H9 (cell line): ENCODE measurements at regions not wholly inside any gene's neighbourhood (a gene's known extent, or its start where the extent isn't known, plus 50 kb on each side); places are given as distances from the start of the nearest gene placed in this dataset.

ENCODE experiments used
- DNase-seq: peaks from one replicate; pipeline ENCODE4 v3.0.0-alpha.2; 2017
- H2AFZ ChIP-seq: one replicate; pipeline ENCODE4 v1.6.1; 2013; ENCODE audit warnings: mild to moderate bottlenecking, low read length, control low read depth, moderate library complexity
- H2AK5ac ChIP-seq: 2 replicates; pipeline ENCODE4 v1.6.1; 2013; ENCODE audit warnings: low read length, control low read depth, mixed read lengths; ENCODE audit not compliant: insufficient read length
- H2BK120ac ChIP-seq: one replicate; pipeline ENCODE4 v1.6.1; 2013; ENCODE audit warnings: low read depth, mild to moderate bottlenecking, low read length, control low read depth, inconsistent platforms; ENCODE audit not compliant: poor library complexity, severe bottlenecking
- H2BK12ac ChIP-seq: 2 replicates; pipeline ENCODE4 v1.6.1; 2013; ENCODE audit warnings: low read length, control low read depth, mixed read lengths, low read depth; ENCODE audit not compliant: insufficient read length
- H2BK15ac ChIP-seq: 2 replicates; pipeline ENCODE4 v1.6.1; 2013; ENCODE audit warnings: low read depth, low read length, control low read depth
- H2BK20ac ChIP-seq: one replicate; pipeline ENCODE4 v1.6.1; 2013; ENCODE audit warnings: low read depth, mild to moderate bottlenecking, low read length, control low read depth, inconsistent platforms; ENCODE audit not compliant: poor library complexity, severe bottlenecking
- H2BK5ac ChIP-seq: 2 replicates; pipeline ENCODE4 v1.6.1; 2013; ENCODE audit warnings: low read length, control low read depth, mixed read lengths; ENCODE audit not compliant: insufficient read length
- H3K14ac ChIP-seq: 2 replicates; pipeline ENCODE4 v1.6.1; 2013; ENCODE audit warnings: low read length, control low read depth; ENCODE audit not compliant: insufficient read depth
- H3K18ac ChIP-seq: 2 replicates; pipeline ENCODE4 v1.6.1; 2013; ENCODE audit warnings: low read depth, mild to moderate bottlenecking, mixed read lengths, low read length, control low read depth; ENCODE audit not compliant: insufficient read length
- H3K23ac ChIP-seq: 2 replicates; pipeline ENCODE4 v1.6.1; 2013; ENCODE audit warnings: low read length, control low read depth, mixed read lengths, low read depth; ENCODE audit not compliant: insufficient read length
- H3K23me2 ChIP-seq: 2 replicates; pipeline ENCODE4 v1.6.1; 2013; ENCODE audit warnings: low read depth, mild to moderate bottlenecking, mixed read lengths, low read length, control low read depth; ENCODE audit not compliant: insufficient read length, poor library complexity, severe bottlenecking
- H3K27ac ChIP-seq: 2 replicates; pipeline ENCODE4 v1.5.1; 2013; ENCODE audit warnings: low read length, control low read depth, mixed read lengths, low read depth; ENCODE audit not compliant: insufficient read length
- H3K27me3 ChIP-seq: 2 replicates; pipeline ENCODE4 v1.6.1; 2013; ENCODE audit warnings: low read length, control low read depth, inconsistent platforms; ENCODE audit not compliant: insufficient read depth
- H3K4ac ChIP-seq: 2 replicates; pipeline ENCODE4 v1.6.1; 2013; ENCODE audit warnings: low read depth, mild to moderate bottlenecking, control low read depth, inconsistent platforms, low read length, moderate library complexity
- H3K4me1 ChIP-seq: 2 replicates; pipeline ENCODE4 v1.6.1; 2013; ENCODE audit warnings: low read length, control low read depth, inconsistent platforms; ENCODE audit not compliant: insufficient read depth
- H3K4me2 ChIP-seq: 2 replicates; pipeline ENCODE4 v1.6.1; 2013; ENCODE audit warnings: low read length, control low read depth, mixed read lengths; ENCODE audit not compliant: insufficient read length, insufficient read depth
- H3K56ac ChIP-seq: 2 replicates; pipeline ENCODE4 v1.6.1; 2013; ENCODE audit warnings: low read depth, mild to moderate bottlenecking, mixed read lengths, low read length, control low read depth; ENCODE audit not compliant: insufficient read length
- H3K79me1 ChIP-seq: 2 replicates; pipeline ENCODE4 v1.6.1; 2013; ENCODE audit warnings: low read depth, mild to moderate bottlenecking, moderate library complexity, low read length, control low read depth, inconsistent platforms; ENCODE audit not compliant: insufficient read depth, poor library complexity, severe bottlenecking
- H3K79me2 ChIP-seq: 2 replicates; pipeline ENCODE4 v1.6.1; 2013; ENCODE audit warnings: low read length, control low read depth, inconsistent platforms; ENCODE audit not compliant: insufficient read depth
- H3K9ac ChIP-seq: 2 replicates; pipeline ENCODE4 v1.6.1; 2013; ENCODE audit warnings: low read length, control low read depth, mixed read lengths; ENCODE audit not compliant: insufficient read length; ENCODE audit errors: extremely low read depth
- H3K9me3 ChIP-seq: one replicate; pipeline ENCODE4 v1.6.1; 2013; ENCODE audit warnings: low read depth, low read length, inconsistent platforms; ENCODE audit not compliant: control insufficient read depth
- H3T11ph ChIP-seq: one replicate; pipeline ENCODE4 v1.6.1; 2013; ENCODE audit warnings: mild to moderate bottlenecking, low read length, control low read depth, inconsistent platforms
- H4K20me1 ChIP-seq: one replicate; pipeline ENCODE4 v1.6.1; 2013; ENCODE audit not compliant: control insufficient read depth, insufficient read length, insufficient read depth
- H4K5ac ChIP-seq: 2 replicates; pipeline ENCODE4 v1.6.1; 2013; ENCODE audit warnings: low read depth, mild to moderate bottlenecking, mixed read lengths, low read length, control low read depth; ENCODE audit not compliant: insufficient read length
- H4K8ac ChIP-seq: replicated peaks from 2 replicates; pipeline ENCODE4 v1.6.1; 2013; ENCODE audit warnings: low read length, control low read depth, mixed read lengths, low read depth; ENCODE audit not compliant: insufficient read length
- H4K91ac ChIP-seq: 2 replicates; pipeline ENCODE4 v1.6.1; 2013; ENCODE audit warnings: low read depth, mild to moderate bottlenecking, moderate library complexity, mixed read lengths, low read length, control low read depth; ENCODE audit not compliant: insufficient read length
- H3K27ac Mint-ChIP-seq, 3 experiments: 2 replicates in 2 of 3; 3 replicates in 1 of 3; pipeline ENCODE4 v1.8.0; 2020 to 2021; ENCODE audit warnings: mixed read lengths in 3 of 3, mild to moderate bottlenecking in 1 of 3, moderate library complexity in 1 of 3
- H3K27me3 Mint-ChIP-seq: 2 replicates; pipeline ENCODE4 v1.8.0; 2021; ENCODE audit warnings: low read depth, mild to moderate bottlenecking, moderate library complexity, mixed read lengths
- H3K36me3 Mint-ChIP-seq, 3 experiments: 2 replicates in 2 of 3; 3 replicates in 1 of 3; pipeline ENCODE4 v1.8.0; 2020 to 2021; ENCODE audit warnings: low read depth in 3 of 3, mixed read lengths in 3 of 3; ENCODE audit not compliant: insufficient read depth in 1 of 3
- H3K4me1 Mint-ChIP-seq, 2 experiments: 2 replicates each; pipeline ENCODE4 v1.8.0; 2020; ENCODE audit warnings: mixed read lengths in 2 of 2
- H3K4me3 Mint-ChIP-seq, 2 experiments: 2 replicates in 1 of 2; 3 replicates in 1 of 2; pipeline ENCODE4 v1.8.0; 2020 to 2021; ENCODE audit warnings: mild to moderate bottlenecking in 2 of 2, mixed read lengths in 2 of 2, moderate library complexity in 1 of 2
- H3K9me3 Mint-ChIP-seq, 2 experiments: 2 replicates in 1 of 2; 3 replicates in 1 of 2; pipeline ENCODE4 v1.8.0; 2020; ENCODE audit warnings: mild to moderate bottlenecking in 2 of 2, mixed read lengths in 2 of 2, moderate library complexity in 1 of 2
- CTCF ChIP-seq: fragments of 200-600 bp; sonication (generic); conservative IDR thresholded peaks from 3 replicates; pipeline ENCODE4 v1.8.0; 2021; ENCODE audit warnings: antibody characterized with exemption, mild to moderate bottlenecking
- WGBS: extraction: QIAGEN DNeasy Blood & Tissue Kit; methylation state at CpG from one replicate; pipeline ENCODE4 v1.1.7; 2013; ENCODE audit warnings: missing lambda C conversion rate, low lambda C conversion rate, mixed read lengths; ENCODE audit not compliant: insufficient read length; ENCODE audit errors: extremely low coverage; 5-methylcytosine and 5-hydroxymethylcytosine counted together

DNA sequence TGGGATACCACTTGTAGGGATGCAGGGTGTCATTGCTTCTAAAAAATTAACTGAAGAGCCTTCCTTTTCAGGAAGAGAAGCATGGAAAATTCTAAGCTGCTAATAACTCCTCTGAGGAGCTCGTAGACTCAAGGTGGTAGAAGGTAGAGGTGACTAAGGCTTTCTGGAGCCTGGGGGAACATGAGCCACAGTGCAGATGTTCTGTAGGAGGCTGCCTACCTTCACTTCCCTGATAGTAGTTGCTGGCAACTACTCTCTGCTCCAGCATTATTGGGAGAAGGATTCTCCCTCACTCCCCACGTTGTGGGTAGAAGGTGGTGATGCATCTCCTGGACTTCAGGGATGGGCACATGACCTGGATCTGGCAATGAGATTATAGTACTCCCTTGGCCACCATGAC, 86.7 kb upstream of the STARD4 start:
- no peaks in the 10 kb centered on the region for H3K9me3 Mint-ChIP-seq
- H3K4me3 Mint-ChIP-seq: no peak overlapping the region
- Histone ChIP-seq H2AFZ (no peak overlapping the region), H3K23ac (no peak overlapping the region), H3K9me3 (no peaks in the 10 kb centered on the region), H4K20me1 (no peaks in the 10 kb centered on the region), H3K56ac (no peak overlapping the region), H2BK12ac (no peak overlapping the region), H3K79me1 (no peaks in the 10 kb centered on the region), H3K18ac (no peak overlapping the region), H3K27ac (no peak overlapping the region), H4K5ac (no peak overlapping the region), H3T11ph (no peak overlapping the region), H3K27me3 (no peaks in the 10 kb centered on the region), H2BK120ac (no peak overlapping the region), H3K79me2 (no peaks in the 10 kb centered on the region), H3K4me1 (no peaks in the 10 kb centered on the region), H3K4ac (no peak overlapping the region), H3K23me2 (peaks cover 3% of the 10 kb centered on the region), H4K91ac (no peak overlapping the region), H2AK5ac (no peak overlapping the region), H3K14ac (no peak overlapping the region), H2BK15ac (no peak overlapping the region), H4K8ac (no peak overlapping the region), H3K4me2 (no peak overlapping the region), H2BK20ac (no peak overlapping the region), H2BK5ac (no peak overlapping the region), H3K9ac (no peak overlapping the region)
- H3K36me3 Mint-ChIP-seq: no peaks in the 10 kb centered on the region
- DNase-seq: no peak
- no peak for TF ChIP-seq CTCF
- no CpG with 5 or more reads among the region's 2 CpGs for WGBS
- H3K27me3 Mint-ChIP-seq: no peaks in the 10 kb centered on the region; the same call in 1 of the 2 replicates
- H3K27ac Mint-ChIP-seq: no peak overlapping the region
- peaks cover 16 to 22% of the 10 kb centered on the region in 2 experiments for H3K4me1 Mint-ChIP-seq
